Thoracic aorta (tissue), 2 donors: ENCODE measurements at regions not wholly inside any gene's neighbourhood (a gene's known extent, or its start where the extent isn't known, plus 50 kb on each side); places are given as distances from the start of the nearest gene placed in this dataset.

Source experiments
- ATAC-seq: fragments of 150-250 bp; one replicate; pipeline ENCODE4 v1.8.0; 2017; ENCODE audit warnings: low read depth; ENCODE audit not compliant: insufficient number of reproducible peaks, low FRiP score
- DNase-seq: peaks from one replicate; pipeline ENCODE4 v3.0.0-alpha.2; 2020; ENCODE audit warnings: low spot score
- H3K27ac ChIP-seq, 2 donors: fragments of 200-600 bp; sonication (generic); 1 replicate in 1 of 2; 2 replicates in 1 of 2; pipeline ENCODE4 v1.5.1; 2016; ENCODE audit warnings: mild to moderate bottlenecking in 2 of 2, moderate library complexity in 2 of 2
- H3K27me3 ChIP-seq: fragments of 200-600 bp; sonication (generic); replicated peaks from 2 replicates; pipeline ENCODE4 v1.6.0; 2016; ENCODE audit warnings: mild to moderate bottlenecking; ENCODE audit not compliant: insufficient read depth
- H3K36me3 ChIP-seq: fragments of 200-600 bp; sonication (generic); one replicate; pipeline ENCODE4 v1.5.1; 2016
- H3K4me1 ChIP-seq, 2 donors: fragments of 200-600 bp; sonication (generic); 1 replicate in 1 of 2; 2 replicates in 1 of 2; pipeline versions ENCODE4 v1.5.1 to v1.6.0; 2016; ENCODE audit warnings: low read depth in 2 of 2, mild to moderate bottlenecking in 1 of 2; ENCODE audit not compliant: control insufficient read depth in 1 of 2
- H3K4me3 ChIP-seq: fragments of 200-600 bp; sonication (generic); 2 replicates; pipeline ENCODE4 v1.5.1; 2016; ENCODE audit warnings: mild to moderate bottlenecking
- H3K9me3 ChIP-seq: fragments of 200-600 bp; sonication (generic); 2 replicates; pipeline ENCODE4 v1.5.1; 2016
- TF ChIP-seq, protein P1 (sequence below): fragments of 200-600 bp; sonication (generic); IDR thresholded peaks from one replicate; pipeline ENCODE4 v1.5.1; 2019; ENCODE audit warnings: antibody characterized with exemption

GRCh38 chr6:120083186-120083585 is 733.6 kb upstream of the MAN1A1 start:
- Histone ChIP-seq H3K4me3 (no peak overlapping the region), H3K9me3 (no peaks in the 10 kb centered on the region), H3K4me1 (no peaks in the 10 kb centered on the region), H3K27me3 (no peaks in the 10 kb centered on the region), H3K27ac (no peak overlapping the region), H3K36me3 (no peaks in the 10 kb centered on the region)
- TF ChIP-seq, protein P1, sequence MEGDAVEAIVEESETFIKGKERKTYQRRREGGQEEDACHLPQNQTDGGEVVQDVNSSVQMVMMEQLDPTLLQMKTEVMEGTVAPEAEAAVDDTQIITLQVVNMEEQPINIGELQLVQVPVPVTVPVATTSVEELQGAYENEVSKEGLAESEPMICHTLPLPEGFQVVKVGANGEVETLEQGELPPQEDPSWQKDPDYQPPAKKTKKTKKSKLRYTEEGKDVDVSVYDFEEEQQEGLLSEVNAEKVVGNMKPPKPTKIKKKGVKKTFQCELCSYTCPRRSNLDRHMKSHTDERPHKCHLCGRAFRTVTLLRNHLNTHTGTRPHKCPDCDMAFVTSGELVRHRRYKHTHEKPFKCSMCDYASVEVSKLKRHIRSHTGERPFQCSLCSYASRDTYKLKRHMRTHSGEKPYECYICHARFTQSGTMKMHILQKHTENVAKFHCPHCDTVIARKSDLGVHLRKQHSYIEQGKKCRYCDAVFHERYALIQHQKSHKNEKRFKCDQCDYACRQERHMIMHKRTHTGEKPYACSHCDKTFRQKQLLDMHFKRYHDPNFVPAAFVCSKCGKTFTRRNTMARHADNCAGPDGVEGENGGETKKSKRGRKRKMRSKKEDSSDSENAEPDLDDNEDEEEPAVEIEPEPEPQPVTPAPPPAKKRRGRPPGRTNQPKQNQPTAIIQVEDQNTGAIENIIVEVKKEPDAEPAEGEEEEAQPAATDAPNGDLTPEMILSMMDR, result no peak
- DNase-seq (no peak), ATAC-seq (no peak)

GRCh38 chr6:120077489-120077888 is 727.9 kb upstream of the MAN1A1 start:
- Histone ChIP-seq H3K27me3 (no peaks in the 10 kb centered on the region), H3K9me3 (no peaks in the 10 kb centered on the region), H3K27ac (no peak overlapping the region), H3K4me3 (no peak overlapping the region), H3K36me3 (no peaks in the 10 kb centered on the region), H3K4me1 (no peaks in the 10 kb centered on the region)
- no peak for DNase-seq
- TF ChIP-seq, protein P1, result no peak
- no peak for ATAC-seq

GRCh38 chr6:120058410-120058809 is 708.8 kb upstream of the MAN1A1 start:
- DNase-seq, result no peak
- H3K27me3 ChIP-seq, result no peaks in the 10 kb centered on the region
- no peaks in the 10 kb centered on the region for H3K4me1 ChIP-seq
- H3K27ac ChIP-seq, result no peak overlapping the region
- no peak overlapping the region for H3K4me3 ChIP-seq
- TF ChIP-seq, protein P1, result no peak
- H3K9me3 ChIP-seq, result no peaks in the 10 kb centered on the region
- H3K36me3 ChIP-seq, result no peaks in the 10 kb centered on the region
- no peak for ATAC-seq

DNA sequence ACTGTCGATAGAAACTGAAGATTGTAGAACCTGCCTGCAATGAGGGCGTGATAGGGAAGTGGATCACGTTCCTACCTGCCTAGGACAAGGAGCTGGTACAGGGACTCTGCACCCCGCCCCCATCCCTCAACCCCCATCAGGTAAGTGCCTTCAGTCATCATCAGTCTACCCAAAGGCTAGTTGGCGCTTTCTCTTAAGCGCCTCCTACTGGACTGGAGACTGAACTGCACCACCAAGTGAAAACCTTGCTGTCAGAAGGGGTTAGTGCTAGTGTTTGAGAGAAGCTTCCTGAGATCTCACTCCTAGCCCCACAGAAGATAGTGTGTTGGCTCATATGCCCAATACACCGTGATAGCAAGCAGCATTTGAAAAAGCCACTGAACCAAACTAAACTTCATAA is 706.5 kb upstream of the MAN1A1 start:
- no peak for ATAC-seq
- Histone ChIP-seq H3K4me1 (no peaks in the 10 kb centered on the region), H3K4me3 (no peak overlapping the region), H3K27ac (no peak overlapping the region), H3K27me3 (no peaks in the 10 kb centered on the region), H3K9me3 (no peaks in the 10 kb centered on the region), H3K36me3 (no peaks in the 10 kb centered on the region)
- no peak for DNase-seq
- TF ChIP-seq, protein P1, result no peak

DNA sequence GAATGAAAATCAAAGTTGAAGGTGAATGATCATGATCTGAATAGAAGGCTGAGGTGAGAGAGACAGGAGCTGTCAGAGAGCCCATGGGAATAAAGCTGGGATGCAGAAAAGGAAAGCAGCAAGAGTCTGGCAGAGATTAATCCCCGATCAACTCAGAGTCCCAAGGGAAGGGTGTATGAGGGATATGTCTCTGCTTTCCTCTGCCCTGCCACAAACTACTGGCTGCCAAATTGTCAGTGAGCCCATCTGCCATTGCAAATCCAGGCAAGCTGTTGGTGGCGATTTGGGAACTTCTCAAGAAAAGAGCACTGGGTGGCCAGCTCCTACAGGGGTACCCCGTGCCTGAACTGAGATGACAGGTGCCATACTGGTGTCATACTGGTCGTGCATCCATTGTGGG is 705.5 kb upstream of the MAN1A1 start:
- ATAC-seq (no peak), DNase-seq (no peak)
- H3K9me3 ChIP-seq, result no peaks in the 10 kb centered on the region
- no peaks in the 10 kb centered on the region for H3K4me1 ChIP-seq
- TF ChIP-seq, protein P1, result no peak
- H3K36me3 ChIP-seq, result no peaks in the 10 kb centered on the region
- no peak overlapping the region for H3K27ac ChIP-seq
- H3K4me3 ChIP-seq, result no peak overlapping the region
- no peaks in the 10 kb centered on the region for H3K27me3 ChIP-seq
